Retina (tissue), 1 donor: ENCODE measurements at regions not wholly inside any gene's neighbourhood (a gene's known extent, or its start where the extent isn't known, plus 50 kb on each side); places are given as distances from the start of the nearest gene placed in this dataset.
A peak's percentile ranks its signal among the peaks of the same experiment; 100 is the strongest.
"Not testable (repeated sequence)": the region's sequence is repeated elsewhere in the genome, so short reads cannot be mapped to it uniquely, and the experiment has no call there.

ENCODE experiments used
- DNase-seq: peaks from one replicate; pipeline ENCODE4 v3.0.0-alpha.2; 2016

DNA sequence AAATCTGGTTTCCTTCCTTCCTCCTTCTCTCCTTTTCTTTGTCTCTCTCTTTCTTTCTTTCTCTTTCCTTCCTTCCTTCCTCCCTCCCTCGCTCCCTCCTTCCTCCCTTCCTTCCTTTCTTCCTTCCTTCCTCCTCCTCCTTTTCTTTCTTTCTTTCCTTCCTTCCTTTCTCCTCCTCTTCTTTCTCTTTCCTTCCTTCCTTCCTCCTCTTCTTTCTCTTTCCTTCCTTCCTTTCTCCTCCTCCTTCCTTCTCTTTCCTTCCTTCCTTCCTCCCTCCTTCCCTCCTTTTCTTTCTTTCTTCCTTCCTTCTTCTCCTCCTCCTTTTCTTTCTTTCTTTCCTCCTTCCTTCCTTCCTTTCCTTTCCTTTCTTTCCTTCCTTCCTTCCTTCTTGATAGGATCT lies 61.2 kb downstream of the VIP start:
- DNase-seq, result no peak

DNA sequence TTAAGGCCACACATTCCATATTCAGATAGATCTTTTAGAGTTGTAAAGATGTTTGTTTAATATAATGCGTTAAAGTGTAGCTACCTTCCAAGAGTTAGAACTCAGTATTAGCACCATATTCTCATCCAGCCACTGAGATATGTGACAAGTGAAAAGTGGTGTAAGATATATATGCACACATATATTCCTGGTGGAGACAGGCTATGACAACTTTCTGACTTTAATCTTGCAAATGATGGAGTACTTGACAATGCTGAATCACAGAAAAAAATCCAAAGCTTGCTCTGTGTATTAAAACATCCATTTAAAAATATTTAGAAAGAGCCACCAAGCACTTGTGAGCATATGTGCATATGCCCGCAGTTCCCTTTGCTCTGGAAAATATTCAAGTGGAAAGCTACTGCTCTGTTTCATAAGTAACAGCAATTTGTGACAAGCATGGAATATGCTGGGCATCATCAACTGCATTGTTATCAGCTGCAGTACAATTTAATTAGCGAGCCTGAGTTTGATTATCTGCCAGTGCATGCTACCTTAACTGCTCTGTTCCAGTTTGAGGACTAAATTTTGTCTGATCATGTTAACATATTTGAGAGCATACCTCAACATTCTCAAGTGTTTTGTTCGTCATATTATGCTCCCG lies 64.8 kb downstream of the VIP start:
- no peak for DNase-seq

DNA sequence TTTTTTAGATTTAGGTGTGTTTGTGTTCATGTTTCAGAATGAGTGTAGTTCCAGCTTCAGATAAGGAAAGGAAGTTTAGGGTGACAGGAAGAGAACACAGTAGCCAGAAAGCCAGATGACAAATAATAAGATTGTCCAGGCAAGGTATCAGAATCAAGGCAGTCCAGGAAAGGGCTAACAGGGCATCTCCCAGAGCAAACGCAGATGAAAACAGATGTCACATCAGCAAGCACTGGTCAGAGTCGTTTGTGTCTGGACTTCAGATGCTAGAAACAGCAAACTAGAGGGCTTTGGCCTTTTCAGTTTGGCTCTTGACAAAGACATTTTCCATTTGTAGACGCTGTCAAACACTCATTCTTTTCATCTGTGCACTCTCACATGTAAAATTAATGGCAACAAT lies 65.5 kb downstream of the VIP start:
- no peak for DNase-seq

- no peak for DNase-seq
Measured at GRCh38 chr6:152821525-152821924, 70.9 kb downstream of the VIP start.

DNA sequence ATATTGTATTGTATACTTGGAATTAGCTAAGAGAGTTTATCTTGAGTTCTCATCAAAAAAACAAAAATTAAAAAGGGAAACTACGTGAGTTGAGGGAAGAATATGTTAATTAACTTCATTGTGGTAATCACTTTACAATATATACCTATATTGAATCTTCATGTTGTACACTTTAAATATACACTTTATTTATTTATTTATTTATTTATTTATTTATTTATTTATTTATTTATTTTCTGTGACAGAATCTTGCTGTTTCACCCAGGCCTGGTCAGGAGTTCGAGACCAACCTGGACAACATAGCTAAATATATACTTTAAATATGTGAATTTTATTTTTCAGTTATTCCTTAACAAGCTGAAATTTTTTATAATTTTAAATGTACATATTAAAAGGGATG lies 74.1 kb downstream of the VIP start:
- no peak for DNase-seq

- no peak for DNase-seq
Measured at GRCh38 chr6:152828431-152828830, 77.8 kb downstream of the VIP start.

- not testable (repeated sequence) for DNase-seq
Measured at GRCh38 chr6:152834366-152834765, 83.8 kb downstream of the VIP start.

- DNase-seq, result no peak
Measured at GRCh38 chr6:152836523-152836922, 85.9 kb downstream of the VIP start.

DNA sequence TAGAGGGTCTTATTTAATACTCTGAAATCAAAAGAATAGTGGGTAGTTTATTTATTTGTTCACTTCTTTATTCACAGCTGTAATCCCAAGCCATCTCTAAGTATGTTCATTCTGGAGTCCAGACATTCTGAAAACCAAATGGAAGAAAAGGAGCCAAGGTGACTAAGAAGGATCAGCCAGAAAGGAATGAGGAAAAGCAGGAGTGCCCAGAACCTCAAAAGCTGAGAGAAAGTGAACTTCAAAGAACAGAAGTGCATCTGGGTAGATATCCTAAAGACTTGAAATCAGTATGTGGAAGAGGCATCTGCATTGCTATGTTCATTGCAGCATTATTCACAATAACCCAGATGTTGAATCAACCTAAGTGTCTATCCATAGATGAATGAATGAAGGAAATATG lies 94.8 kb downstream of the VIP start:
- no peak for DNase-seq

GRCh38 chr6:152846825-152847224 lies 96.2 kb downstream of the VIP start:
- no peak for DNase-seq

- no peak for DNase-seq
Measured at GRCh38 chr6:152848919-152849318, 98.3 kb downstream of the VIP start.

- no peak for DNase-seq
Measured at GRCh38 chr6:152854086-152854795, 103.6 kb downstream of the VIP start.

DNA sequence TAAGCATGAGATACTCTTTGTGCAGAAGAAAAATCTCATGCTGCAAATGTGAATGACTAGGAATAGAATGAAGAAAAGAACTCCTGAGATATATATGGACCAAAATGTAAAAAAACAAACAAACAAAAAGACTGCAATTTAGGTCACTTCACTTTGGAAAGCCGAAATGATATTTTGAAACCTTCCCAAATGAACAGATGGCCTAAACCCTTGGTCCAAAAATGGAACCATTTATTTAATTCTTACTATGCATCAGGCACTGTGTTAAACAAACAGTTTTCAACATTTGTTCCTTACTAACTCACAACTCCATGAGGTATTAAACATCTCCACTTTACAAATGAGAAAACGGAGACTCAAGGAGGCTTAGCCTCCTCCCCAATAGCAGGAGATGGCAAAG lies 107.5 kb downstream of the VIP start:
- no peak for DNase-seq

DNA sequence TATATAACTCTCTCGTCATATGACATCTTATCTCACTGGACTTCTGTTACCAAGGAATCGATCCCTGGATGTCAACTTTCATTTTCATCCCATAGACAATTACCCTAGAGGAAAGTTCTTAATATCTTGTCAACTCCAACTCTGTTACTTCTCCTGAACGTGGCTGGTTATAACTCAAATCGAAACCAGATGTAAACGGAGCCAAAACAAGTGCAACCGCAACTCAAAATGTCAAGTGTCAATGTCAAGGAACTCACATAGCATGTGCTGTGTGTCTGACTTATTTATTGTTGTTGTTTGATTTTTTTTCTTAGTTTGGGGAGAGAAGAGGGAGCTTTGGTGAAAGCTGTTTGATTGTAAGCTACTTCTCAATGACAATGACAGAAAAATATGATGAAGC lies 108.6 kb downstream of the VIP start:
- DNase-seq, result no peak

DNA sequence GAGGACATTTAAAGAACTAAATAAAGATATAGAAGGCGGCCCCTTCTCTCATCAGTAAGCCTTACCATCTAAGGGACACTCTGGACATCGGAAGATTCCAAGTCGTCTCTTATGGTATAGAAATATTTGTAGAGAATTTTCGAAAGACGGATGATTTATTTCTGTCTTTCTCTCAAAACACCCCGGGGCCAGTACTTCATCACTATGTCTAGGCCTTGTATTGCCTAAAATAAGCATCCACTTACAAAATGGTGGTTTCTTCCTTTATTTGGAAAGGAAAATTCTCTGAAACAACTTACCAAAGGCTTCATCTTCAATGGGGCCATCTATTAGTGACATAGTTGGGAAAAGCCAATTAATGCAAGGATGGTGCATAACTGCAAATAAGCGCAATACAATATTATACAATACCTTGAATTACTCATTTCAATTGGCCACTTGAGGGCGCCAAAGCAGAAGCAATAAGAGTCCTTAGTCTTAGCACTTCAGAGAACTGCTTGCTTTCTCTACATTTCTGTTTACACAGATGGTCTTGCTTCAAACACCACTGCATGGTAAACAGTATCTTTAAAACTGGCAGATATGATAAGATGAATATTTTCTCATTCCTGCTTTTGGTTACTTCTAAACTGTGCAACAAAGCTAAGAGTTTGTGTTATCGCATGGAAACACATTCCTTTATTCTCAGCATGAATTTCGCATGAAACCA lies 113.2 kb downstream of the VIP start:
- DNase-seq, result peak; percentile 50

DNA sequence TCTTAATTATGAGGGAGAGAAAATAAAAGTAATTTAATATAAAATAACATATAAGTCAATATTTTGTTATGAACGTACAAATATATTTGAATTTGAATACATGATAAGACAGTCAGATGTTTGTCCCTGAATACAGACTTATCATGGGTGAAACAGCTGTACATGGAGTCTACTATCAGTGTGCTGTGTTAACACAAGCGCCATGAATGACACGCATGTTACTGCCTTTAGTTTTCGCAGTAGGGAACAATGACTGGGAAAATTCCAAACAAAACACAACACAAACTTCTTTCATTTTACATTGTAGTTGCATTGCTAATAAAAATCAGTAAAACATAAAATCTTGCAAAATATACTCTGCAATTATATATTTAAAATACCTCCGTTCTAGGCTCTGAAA lies 108.6 kb downstream of the FBXO5 start:
- DNase-seq, result no peak

DNA sequence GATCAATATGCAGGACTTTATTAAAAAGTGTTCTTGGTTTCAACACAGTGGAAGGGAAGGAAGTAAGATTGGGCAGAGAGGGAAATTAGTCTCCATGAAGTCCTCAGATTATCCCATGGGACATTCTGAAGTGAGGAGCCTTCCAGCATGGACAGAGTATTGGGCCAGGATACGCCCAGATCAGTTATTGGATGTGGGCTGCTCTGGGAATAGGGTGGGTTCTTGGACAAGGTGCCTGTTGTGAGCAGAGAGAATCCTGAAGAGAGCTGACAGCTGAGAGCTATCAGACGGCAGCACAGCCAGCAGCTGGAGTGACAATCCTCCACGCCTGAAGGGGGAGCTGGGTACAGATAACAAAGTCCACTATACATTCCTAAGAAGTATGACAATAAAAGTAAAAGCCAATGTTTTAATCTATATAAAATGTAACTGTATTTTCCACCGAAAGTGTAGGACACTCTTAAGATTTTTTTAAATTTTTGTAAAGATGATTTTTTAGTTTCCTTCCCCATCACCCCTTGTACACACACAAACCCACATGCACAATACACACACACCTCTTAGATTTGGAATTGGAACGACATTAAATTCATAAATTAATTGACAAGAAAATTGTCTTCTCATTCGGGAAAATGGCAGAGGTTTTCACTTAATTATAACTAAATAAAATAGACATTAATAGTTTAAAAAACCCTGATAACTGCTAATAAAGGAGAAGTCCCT lies 107.8 kb downstream of the FBXO5 start:
- no peak for DNase-seq

DNA sequence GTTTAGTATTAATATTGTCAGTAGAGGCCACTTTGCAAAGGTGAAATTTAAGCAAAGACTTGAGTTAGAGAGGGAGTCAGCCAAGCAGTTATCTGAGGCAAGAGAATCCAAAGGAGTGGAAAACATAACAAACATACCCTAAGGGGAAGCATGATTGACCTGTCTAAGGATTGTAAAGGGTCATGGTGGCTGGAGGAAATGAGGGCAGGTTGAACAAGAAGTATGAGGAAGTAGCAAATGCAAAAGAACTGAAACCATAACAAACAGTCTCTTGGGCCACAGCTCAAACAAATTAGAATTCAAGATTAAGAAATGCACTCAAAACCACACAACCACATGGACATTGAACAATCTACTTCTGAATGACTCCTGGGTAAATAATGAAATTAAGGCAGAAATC lies 103.2 kb downstream of the FBXO5 start:
- no peak for DNase-seq

GRCh38 chr6:152893187-152893586 lies 89.7 kb downstream of the FBXO5 start:
- DNase-seq, result no peak

DNA sequence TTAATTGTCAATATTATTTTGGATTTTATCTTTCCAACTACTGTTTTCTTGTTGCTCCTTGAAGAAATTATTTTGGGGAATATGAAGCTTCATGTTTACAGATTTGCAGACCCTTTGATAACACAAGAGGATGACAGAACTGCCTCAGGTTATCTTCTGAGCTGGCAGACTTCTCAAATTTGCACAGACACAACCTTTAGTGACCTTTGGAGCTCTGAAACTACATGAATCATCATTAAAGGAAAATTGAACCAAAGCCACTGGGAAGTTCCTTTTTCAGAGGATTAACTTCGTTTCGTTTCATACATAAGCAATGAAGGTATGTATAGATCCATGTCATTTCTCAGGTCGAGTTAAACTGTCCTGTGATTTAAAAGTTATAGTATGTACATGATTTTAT lies 85.9 kb downstream of the FBXO5 start:
- no peak for DNase-seq

DNA sequence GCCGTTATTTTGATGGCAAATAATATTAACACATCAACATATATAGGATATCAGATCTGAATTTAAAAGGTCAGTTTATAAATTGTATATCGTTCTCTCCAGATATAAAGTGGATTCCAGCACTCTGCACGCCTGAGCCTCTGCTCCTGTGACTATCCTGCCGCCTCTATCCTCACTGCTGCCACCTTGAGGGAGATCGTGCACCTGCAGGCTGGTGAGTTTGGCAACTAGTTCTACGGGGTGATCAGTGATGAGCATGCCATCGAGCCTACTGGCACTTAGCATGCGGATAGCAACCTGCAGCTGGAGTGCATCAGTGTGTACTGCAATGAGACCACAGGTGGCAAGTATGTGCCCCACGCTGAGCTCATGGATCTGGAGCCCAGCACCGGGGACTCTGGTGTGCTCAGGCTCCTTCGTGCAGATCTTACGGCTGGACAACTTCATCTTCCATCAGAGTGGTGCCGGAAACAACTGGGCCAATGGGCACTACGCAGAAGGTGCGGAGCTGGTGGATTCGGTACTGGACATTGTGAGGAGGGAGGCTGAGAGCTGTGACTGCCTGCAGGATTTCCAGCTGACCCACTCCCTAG lies 84.9 kb downstream of the FBXO5 start:
- DNase-seq, result peak; percentile 51

- DNase-seq, result no peak
Measured at GRCh38 chr6:152904678-152905077, 78.2 kb downstream of the FBXO5 start.
